ENCODE measurements at regions not wholly inside any gene's neighbourhood (a gene's known extent, or its start where the extent isn't known, plus 50 kb on each side); places are given as distances from the start of the nearest gene placed in this dataset.

- TF ChIP-seq ZBTB33 (IDR thresholded peaks at IDR 0.05; ENCODE audit: extremely low read depth, insufficient replicate concordance, low read length) (no peak), EGR1 (IDR thresholded peaks at IDR 0.05; ENCODE audit: low read depth) (no peak)
Observed at GRCh38 chr16:74075393-74075792, 221.2 kb upstream of the PSMD7 start (continued).

GRCh38 chr16:74073456-74073855 lies 223.2 kb upstream of the PSMD7 start:
- BruUV-seq (replicated peaks), result no TSS peak
- no peak overlapping the region for H3K4me2 ChIP-seq (ENCODE audit: low read length)
- H3K4me1 ChIP-seq (ENCODE audit: control insufficient read depth in 1 of 2, insufficient read depth in 2 of 2, low read length in 2 of 2), result no peaks in the 10 kb centered on the region
- H3K9me2 ChIP-seq (ENCODE audit: insufficient read depth), result no peaks in the 10 kb centered on the region
- intact Hi-C loops (cut with micrococcal nuclease), result no loop called here
- ChIA-PET POLR2A (no interaction called here), RAD21 (ENCODE audit: low non-redundant PET in 1 of 2, low total read pairs in 2 of 2, uncharacterized antibody in 2 of 2, unreplicated experiment in 2 of 2) (no interaction called here), CTCF (no interaction called here)
- no peaks in the 10 kb centered on the region; a peak in 1 of 4 replicates for H3K9me3 ChIP-seq (ENCODE audit: control insufficient read depth in 1 of 2, insufficient read depth in 1 of 2, low read depth in 1 of 2, low read length in 2 of 2)
- H3K27ac ChIP-seq (ENCODE audit: low read depth, low read length), result no peak overlapping the region
- H4K20me1 ChIP-seq (ENCODE audit: insufficient read depth), result no peaks in the 10 kb centered on the region
- no peaks in the 10 kb centered on the region for H3K36me3 ChIP-seq (ENCODE audit: control insufficient read depth in 1 of 2, insufficient read depth in 2 of 2, low read length in 2 of 2)
- H2AFZ ChIP-seq (ENCODE audit: low read depth, low read length, poor library complexity, severe bottlenecking), result no peak overlapping the region
- ATAC-seq (no peak), DNase-seq (ENCODE audit: low read depth, low spot score) (no peak)
- no peak overlapping the region for H3K4me3 ChIP-seq (replicated peaks in 1 of 2; ENCODE audit: low read depth in 1 of 2, low read length in 2 of 2)
- no peak overlapping the region for H3K9ac ChIP-seq (ENCODE audit: low read length)
- H3K79me2 ChIP-seq (ENCODE audit: insufficient read depth, low read length), result no peaks in the 10 kb centered on the region
- peaks cover 26% of the 10 kb centered on the region for H3K27me3 ChIP-seq (ENCODE audit: insufficient read depth, low read length)
- TF ChIP-seq YY1 (IDR thresholded peaks at IDR 0.05; ENCODE audit: extremely low read depth, insufficient replicate concordance, low read depth, low read length) (no peak), MAX (IDR thresholded peaks at IDR 0.05) (no peak), CEBPB (IDR thresholded peaks at IDR 0.05; ENCODE audit: low read depth) (no peak), JUND (IDR thresholded peaks at IDR 0.05) (no peak), REST (IDR thresholded peaks at IDR 0.05; ENCODE audit: low read depth) (no peak), EZH2 (IDR thresholded peaks at IDR 0.05) (no peak), POLR2AphosphoS5 (IDR thresholded peaks at IDR 0.05; ENCODE audit: low read depth, low read length) (no peak), FOSL1 (IDR thresholded peaks at IDR 0.05; ENCODE audit: low read depth) (no peak), CBX3 (IDR thresholded peaks at IDR 0.05; ENCODE audit: low read depth) (no peak), SRF (IDR thresholded peaks at IDR 0.05; ENCODE audit: low read depth) (no peak), CTCF (IDR thresholded peaks at IDR 0.05 in 2 of 3, conservative IDR thresholded peaks at IDR 0.05 in 1 of 3; ENCODE audit: borderline replicate concordance in 1 of 3, insufficient read depth in 1 of 3, low read depth in 2 of 3, low read length in 2 of 3) (no peak), SIN3A (IDR thresholded peaks at IDR 0.05; ENCODE audit: low read depth) (no peak), EZH2phosphoT487 (IDR thresholded peaks at IDR 0.05; ENCODE audit: borderline replicate concordance) (no peak), RAD21 (IDR thresholded peaks at IDR 0.05; ENCODE audit: low read depth) (no peak), TCF7L2 (IDR thresholded peaks at IDR 0.05; ENCODE audit: borderline replicate concordance, extremely low read depth, insufficient read depth, insufficient read length) (no peak), EGR1 (IDR thresholded peaks at IDR 0.05; ENCODE audit: low read depth) (no peak), SP1 (IDR thresholded peaks at IDR 0.05; ENCODE audit: low read depth) (no peak), ELF1 (IDR thresholded peaks at IDR 0.05; ENCODE audit: borderline replicate concordance, low read depth) (no peak)
